SK-N-SH (cell line): ENCODE measurements at regions not wholly inside any gene's neighbourhood (a gene's known extent, or its start where the extent isn't known, plus 50 kb on each side); places are given as distances from the start of the nearest gene placed in this dataset.

Experiments used
- CTCF ChIA-PET: fragments of 300-600, 350-600 bp; formaldehyde crosslinking; extraction: SDS; loops from one replicate; lab custom pipeline; 2021; lab: Yijun Ruan, JAX
- POLR2A ChIA-PET: fragments of 350-600 bp; sonication (Branson Sonifier 250); formaldehyde crosslinking; extraction: SDS; loops from one replicate; lab custom pipeline; 2020; ENCODE audit warnings: antibody characterized with exemption, inconsistent platforms; lab: Yijun Ruan, JAX
- DNase-seq: peaks from one replicate; pipeline ENCODE4 v3.0.0; 2012
- H2AFZ ChIP-seq: fragments of 200-600 bp; sonication (generic); 2 replicates; pipeline ENCODE4 v1.8.1; 2016; ENCODE audit warnings: antibody characterized with exemption, mild to moderate bottlenecking, low read depth
- H3F3A ChIP-seq: fragments of 200-600 bp; sonication (generic); replicated peaks from 2 replicates; pipeline ENCODE3; 2016; ENCODE audit warnings: antibody characterized with exemption, mild to moderate bottlenecking; ENCODE audit not compliant: insufficient read depth
- H3K27ac ChIP-seq, 2 experiments: fragments of 200-500 bp in 1 of 2; fragments of 200-600 bp in 1 of 2; sonication (Bioruptor generic) in 1 of 2; sonication (generic), shearing (Covaris generic) in 1 of 2; 2 replicates each; pipeline versions ENCODE4 v1.5.1 to v1.6.1; 2014 to 2016; ENCODE audit warnings: low read depth in 2 of 2, inconsistent platforms in 1 of 2, low read length in 1 of 2, mild to moderate bottlenecking in 1 of 2, mixed read lengths in 1 of 2
- H3K27me3 ChIP-seq: fragments of 200-600 bp; sonication (generic), shearing (Covaris generic); 2 replicates; pipeline ENCODE4 v1.6.1; 2016; ENCODE audit warnings: mixed run types; ENCODE audit not compliant: insufficient read depth
- H3K36me3 ChIP-seq, 2 experiments: fragments of 200-500 bp in 1 of 2; fragments of 200-600 bp in 1 of 2; sonication (Bioruptor generic) in 1 of 2; sonication (generic) in 1 of 2; replicated peaks in 1 of 2; 2 replicates each; pipeline versions ENCODE3 to v1.5.1; 2014 to 2016; ENCODE audit warnings: low read length in 1 of 2, mild to moderate bottlenecking in 1 of 2; ENCODE audit not compliant: insufficient read depth in 2 of 2, control insufficient read depth in 1 of 2
- H3K4me1 ChIP-seq, 2 experiments: fragments of 200-500 bp in 1 of 2; fragments of 200-600 bp in 1 of 2; sonication (Bioruptor generic) in 1 of 2; sonication (generic), shearing (Covaris generic) in 1 of 2; 2 replicates each; pipeline versions ENCODE4 v1.5.1 to v1.6.1; 2014 to 2016; ENCODE audit warnings: low read depth in 1 of 2, low read length in 1 of 2, mixed run types in 1 of 2; ENCODE audit not compliant: insufficient read depth in 2 of 2, control insufficient read depth in 1 of 2
- H3K4me2 ChIP-seq: fragments of 200-600 bp; sonication (generic), shearing (Covaris generic); 2 replicates; pipeline ENCODE4 v1.6.1; 2017; ENCODE audit warnings: mixed run types
- H3K4me3 ChIP-seq, 2 experiments: fragments of 200-500 bp in 1 of 2; fragments of 200-600 bp in 1 of 2; sonication (Bioruptor generic) in 1 of 2; sonication (generic), shearing (Covaris generic) in 1 of 2; 2 replicates each; pipeline versions ENCODE4 v1.5.1 to v1.8.1; 2014 to 2016; ENCODE audit warnings: low read depth in 2 of 2, inconsistent platforms in 1 of 2, low read length in 1 of 2, mild to moderate bottlenecking in 1 of 2, mixed read lengths in 1 of 2, moderate library complexity in 1 of 2
- H3K79me2 ChIP-seq: fragments of 200-600 bp; sonication (generic); 2 replicates; pipeline ENCODE4 v1.8.1; 2017; ENCODE audit warnings: mild to moderate bottlenecking; ENCODE audit not compliant: insufficient read depth
- H3K9ac ChIP-seq: fragments of 200-600 bp; sonication (generic); 2 replicates; pipeline ENCODE4 v1.6.1; 2017; ENCODE audit warnings: mixed run types
- H3K9me2 ChIP-seq: fragments of 200-600 bp; sonication (generic); 2 replicates; pipeline ENCODE4 v1.6.1; 2017; ENCODE audit warnings: mixed run types
- H3K9me3 ChIP-seq: fragments of 200-600 bp; sonication (generic); 2 replicates; pipeline ENCODE4 v1.6.1; 2017; ENCODE audit warnings: mixed run types, mild to moderate bottlenecking, moderate library complexity
- H4K20me1 ChIP-seq: fragments of 200-600 bp; sonication (generic); 2 replicates; pipeline ENCODE4 v1.6.1; 2017; ENCODE audit warnings: mild to moderate bottlenecking, mixed run types; ENCODE audit not compliant: insufficient read depth
- IRF3 ChIP-seq: fragments of 150-350 bp; IDR thresholded peaks from 2 replicates; pipeline ENCODE4 v1.6.1; 2016; ENCODE audit warnings: mild to moderate bottlenecking, low read depth, low read length
- JUND ChIP-seq: IDR thresholded peaks from 2 replicates; pipeline ENCODE4 v1.4.0; 2012
- MAX ChIP-seq: IDR thresholded peaks from 2 replicates; pipeline ENCODE4 v1.4.0; 2012; ENCODE audit warnings: low read depth
- MEF2A ChIP-seq: IDR thresholded peaks from 2 replicates; pipeline ENCODE4 v1.4.0; 2012; ENCODE audit warnings: low read depth, borderline replicate concordance
- REST ChIP-seq: IDR thresholded peaks from 2 replicates; pipeline ENCODE4 v1.6.1; 2012; ENCODE audit warnings: mild to moderate bottlenecking, low read depth, low read length, moderate library complexity
- SIN3A ChIP-seq: IDR thresholded peaks from 2 replicates; pipeline ENCODE4 v1.6.1; 2012; ENCODE audit warnings: low read depth, mild to moderate bottlenecking, low read length, moderate library complexity, borderline replicate concordance
- TEAD4 ChIP-seq: IDR thresholded peaks from 2 replicates; pipeline ENCODE4 v1.4.0; 2012; ENCODE audit warnings: mild to moderate bottlenecking, borderline replicate concordance; ENCODE audit not compliant: insufficient read depth
- USF1 ChIP-seq: IDR thresholded peaks from 2 replicates; pipeline ENCODE4 v1.4.0; 2012; ENCODE audit warnings: low read depth, borderline replicate concordance
- USF2 ChIP-seq: fragments of 150-350 bp; IDR thresholded peaks from 2 replicates; pipeline ENCODE4 v1.6.1; 2017; ENCODE audit warnings: antibody characterized with exemption, low read length, low read depth, borderline replicate concordance
- WGBS: methylation state at CpG from one replicate; pipeline ENCODE4 v1.1.6; 2017; ENCODE audit warnings: low lambda C conversion rate; 5-methylcytosine and 5-hydroxymethylcytosine counted together

- no peak for DNase-seq
- H3K27me3 ChIP-seq, result peaks cover 7% of the 10 kb centered on the region; the same call in 1 of the 2 replicates
- no peak overlapping the region for H3K9ac ChIP-seq
- POLR2A ChIA-PET, result no interaction called here
- H2AFZ ChIP-seq, result no peak overlapping the region
- H3K36me3 ChIP-seq, result no peaks in the 10 kb centered on the region
- no peak overlapping the region for H3K4me2 ChIP-seq
- no peaks in the 10 kb centered on the region for H4K20me1 ChIP-seq
- no peaks in the 10 kb centered on the region for H3K79me2 ChIP-seq
- H3K27ac ChIP-seq, result no peak overlapping the region
- H3K9me2 ChIP-seq, result no peaks in the 10 kb centered on the region
- CTCF ChIA-PET, result no interaction called here
- H3K4me3 ChIP-seq, result no peak overlapping the region
- no peaks in the 10 kb centered on the region for H3K9me3 ChIP-seq
- whole genome bisulfite sequencing, result 29% methylated on average over 7 of the region's 7 CpGs
- no peak for TF ChIP-seq USF2
- no peak for TF ChIP-seq REST
- no peak for TF ChIP-seq MEF2A
- TF ChIP-seq TEAD4, result no peak
- no peak for TF ChIP-seq IRF3
- no peak for TF ChIP-seq JUND
- no peak for TF ChIP-seq USF1
- no peak for TF ChIP-seq MAX
- no peak for TF ChIP-seq SIN3A
- TF ChIP-seq, all 33 proteins: peak for 0
- H3K4me1 ChIP-seq, result no peaks in the 10 kb centered on the region
- no peaks in the 10 kb centered on the region for H3F3A ChIP-seq
Observed at GRCh38 chr17:5854871-5855554, 215.2 kb upstream of the WSCD1 start.
